ENCODE measurements at regions not wholly inside any gene's neighbourhood (a gene's known extent, or its start where the extent isn't known, plus 50 kb on each side); places are given as distances from the start of the nearest gene placed in this dataset.

GRCh38 chr6:121688974-121689373 is 253.5 kb downstream of the GJA1 start:
- ATAC-seq: no peak
- Histone ChIP-seq H3K4me1 (ENCODE audit: control insufficient read depth, insufficient read depth, low read length) (no peaks in the 10 kb centered on the region), H3K27ac (ENCODE audit: low read length) (no peak overlapping the region), H3K4me3 (ENCODE audit: low read length) (no peak overlapping the region), H3K27me3 (ENCODE audit: control insufficient read depth, insufficient read depth, low read length) (no peaks in the 10 kb centered on the region), H3K36me3 (ENCODE audit: control insufficient read depth, insufficient read depth, low read length) (no peaks in the 10 kb centered on the region), H3K9me3 (ENCODE audit: control insufficient read depth, insufficient read depth, low read length) (no peaks in the 10 kb centered on the region)
- Mint-ChIP-seq H3K36me3 (no peaks in the 10 kb centered on the region), H3K27me3 (ENCODE audit: low read depth in 2 of 2) (no peaks in the 10 kb centered on the region), H3K9me3 (peaks cover 4 to 8% of the 10 kb centered on the region in 2 donors), H3K27ac (no peak overlapping the region), H3K4me3 (no peak overlapping the region), H3K4me1 (no peaks in the 10 kb centered on the region)
- intact Hi-C loops (cut with micrococcal nuclease): no loop called here
- DNase-seq: peak in 1 of 2 donors; percentile 18
- TF ChIP-seq CTCF (IDR thresholded peaks at IDR 0.05): no peak
- no CpG with 5 or more reads among the region's 2 CpGs for WGBS (ENCODE audit: insufficient coverage)

- H3K4me3 ChIP-seq (ENCODE audit: low read length): no peak overlapping the region
- ATAC-seq (no peak), DNase-seq (no peak)
- no peaks in the 10 kb centered on the region for H3K4me1 ChIP-seq (ENCODE audit: control insufficient read depth, insufficient read depth, low read length)
- no peaks in the 10 kb centered on the region for H3K27me3 ChIP-seq (ENCODE audit: control insufficient read depth, insufficient read depth, low read length)
- Mint-ChIP-seq H3K9me3 (peaks cover 5 to 8% of the 10 kb centered on the region in 2 donors), H3K27me3 (ENCODE audit: low read depth in 2 of 2) (no peaks in the 10 kb centered on the region), H3K36me3 (no peaks in the 10 kb centered on the region), H3K4me3 (no peak overlapping the region), H3K27ac (no peak overlapping the region), H3K4me1 (no peaks in the 10 kb centered on the region)
- H3K36me3 ChIP-seq (ENCODE audit: control insufficient read depth, insufficient read depth, low read length): no peaks in the 10 kb centered on the region
- no peak for TF ChIP-seq CTCF (IDR thresholded peaks at IDR 0.05)
- intact Hi-C loops (cut with micrococcal nuclease): no loop called here
- no peak overlapping the region for H3K27ac ChIP-seq (ENCODE audit: low read length)
- 63% methylated on average over 1 of the region's 1 CpG for WGBS (ENCODE audit: insufficient coverage)
- no peaks in the 10 kb centered on the region for H3K9me3 ChIP-seq (ENCODE audit: control insufficient read depth, insufficient read depth, low read length)
Measured at GRCh38 chr6:121691126-121691551, 255.7 kb downstream of the GJA1 start.

GRCh38 chr6:121694389-121694788 is 258.9 kb downstream of the GJA1 start:
- Histone ChIP-seq H3K4me1 (ENCODE audit: control insufficient read depth, insufficient read depth, low read length) (no peaks in the 10 kb centered on the region), H3K27me3 (ENCODE audit: control insufficient read depth, insufficient read depth, low read length) (no peaks in the 10 kb centered on the region), H3K27ac (ENCODE audit: low read length) (no peak overlapping the region), H3K4me3 (ENCODE audit: low read length) (no peak overlapping the region), H3K9me3 (ENCODE audit: control insufficient read depth, insufficient read depth, low read length) (no peaks in the 10 kb centered on the region), H3K36me3 (ENCODE audit: control insufficient read depth, insufficient read depth, low read length) (no peaks in the 10 kb centered on the region)
- Mint-ChIP-seq H3K36me3 (peaks cover 7% of the 10 kb centered on the region), H3K4me3 (no peak overlapping the region), H3K9me3 (peaks cover 6 to 12% of the 10 kb centered on the region in 2 donors), H3K27ac (no peak overlapping the region), H3K27me3 (ENCODE audit: low read depth in 2 of 2) (no peaks in the 10 kb centered on the region), H3K4me1 (no peaks in the 10 kb centered on the region)
- ATAC-seq (no peak), DNase-seq (no peak)
- intact Hi-C loops (cut with micrococcal nuclease): no loop called here
- no peak for TF ChIP-seq CTCF (IDR thresholded peaks at IDR 0.05)
- no CpG with 5 or more reads among the region's 3 CpGs for WGBS (ENCODE audit: insufficient coverage)

GRCh38 chr6:121694801-121695251 is 259.4 kb downstream of the GJA1 start:
- Mint-ChIP-seq H3K9me3 (peaks cover 8 to 12% of the 10 kb centered on the region in 2 donors), H3K4me3 (no peak overlapping the region), H3K27me3 (ENCODE audit: low read depth in 2 of 2) (no peaks in the 10 kb centered on the region), H3K27ac (no peak overlapping the region), H3K36me3 (peaks cover 7% of the 10 kb centered on the region), H3K4me1 (no peaks in the 10 kb centered on the region)
- Histone ChIP-seq H3K36me3 (ENCODE audit: control insufficient read depth, insufficient read depth, low read length) (no peaks in the 10 kb centered on the region), H3K4me1 (ENCODE audit: control insufficient read depth, insufficient read depth, low read length) (no peaks in the 10 kb centered on the region), H3K27ac (ENCODE audit: low read length) (no peak overlapping the region), H3K9me3 (ENCODE audit: control insufficient read depth, insufficient read depth, low read length) (no peaks in the 10 kb centered on the region), H3K4me3 (ENCODE audit: low read length) (no peak overlapping the region), H3K27me3 (ENCODE audit: control insufficient read depth, insufficient read depth, low read length) (no peaks in the 10 kb centered on the region)
- WGBS (ENCODE audit: insufficient coverage): 90% methylated on average over 2 of the region's 3 CpGs
- no peak for ATAC-seq
- no peak for DNase-seq
- TF ChIP-seq CTCF (IDR thresholded peaks at IDR 0.05): no peak
- intact Hi-C loops (cut with micrococcal nuclease): no loop called here
